ENCODE measurements at regions not wholly inside any gene's neighbourhood (a gene's known extent, or its start where the extent isn't known, plus 50 kb on each side); places are given as distances from the start of the nearest gene placed in this dataset.
"Not testable (repeated sequence)": the region's sequence is repeated elsewhere in the genome, so short reads cannot be mapped to it uniquely, and the experiment has no call there.

DNA sequence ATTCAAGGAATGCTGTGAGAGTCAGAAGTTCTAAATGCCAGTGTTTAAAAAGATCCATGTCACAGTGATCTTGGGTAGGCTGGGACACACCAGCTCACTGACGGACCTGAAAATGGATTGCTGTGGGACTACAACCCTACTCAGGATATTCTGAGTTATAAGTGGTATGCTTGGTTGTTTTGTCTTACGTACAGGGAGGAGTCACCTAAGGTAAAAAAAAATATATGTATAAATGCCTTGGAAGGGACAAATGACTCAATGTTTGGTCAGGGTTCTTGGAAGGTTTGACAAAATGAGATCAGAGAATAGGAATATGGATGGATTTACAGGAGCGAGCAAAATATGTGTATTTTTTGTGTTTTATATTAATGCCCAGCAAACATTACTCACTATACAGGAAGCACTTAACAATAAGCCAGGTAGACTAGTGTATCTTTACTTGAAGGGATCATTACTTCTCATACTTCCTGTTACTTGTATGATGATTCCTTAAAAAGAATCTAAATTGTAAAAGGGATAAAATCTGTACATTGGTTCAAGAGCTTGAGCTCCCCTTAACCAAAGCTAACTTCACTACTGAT, 767.3 kb downstream of the GBE1 start:
- CTCF ChIA-PET, result no interaction called here
- Mint-ChIP-seq H3K36me3 (ENCODE audit: low read depth) (no peaks in the 10 kb centered on the region), H3K27ac (no peak overlapping the region), H3K4me3 (no peak overlapping the region), H3K27me3 (no peaks in the 10 kb centered on the region), H3K4me1 (no peaks in the 10 kb centered on the region), H3K9me3 (peaks cover 7% of the 10 kb centered on the region)
- POLR2A ChIA-PET, result no interaction called here
- no peak for DNase-seq

DNA sequence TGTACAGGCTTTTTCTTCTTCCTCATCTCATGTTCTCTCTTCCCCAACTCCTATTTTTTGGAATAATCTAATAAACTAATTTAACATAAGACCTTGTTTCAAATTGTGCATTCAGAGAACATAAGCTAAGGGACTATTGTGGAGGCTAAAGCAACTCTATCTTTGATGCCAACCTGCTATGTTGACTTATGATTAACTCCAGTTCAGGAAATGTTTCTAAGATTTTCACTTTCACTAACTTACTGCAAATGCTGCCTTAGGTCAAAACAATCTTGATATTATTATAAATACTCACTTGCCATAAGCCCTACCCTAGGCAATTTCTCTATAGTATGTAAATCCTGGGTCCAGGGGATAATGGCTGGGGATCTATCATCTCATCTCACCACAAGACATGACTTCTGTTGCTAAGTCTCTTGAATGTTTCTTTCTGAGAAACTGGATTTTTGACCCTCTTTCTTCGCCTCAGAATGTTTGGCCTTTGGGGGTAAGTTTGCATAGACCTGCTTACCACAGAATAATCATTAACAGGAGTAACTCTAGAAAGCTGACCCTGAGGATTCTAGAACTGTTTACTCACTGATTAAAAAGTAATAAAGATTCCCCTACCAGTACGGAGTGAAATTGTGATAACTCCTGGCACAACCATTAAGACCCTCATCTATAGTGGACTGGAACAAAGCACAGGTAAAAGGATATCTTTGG, 768.1 kb downstream of the GBE1 start:
- no peaks in the 10 kb centered on the region for H3K4me1 Mint-ChIP-seq
- CTCF ChIA-PET, result no interaction called here
- no peaks in the 10 kb centered on the region for H3K27me3 Mint-ChIP-seq
- H3K9me3 Mint-ChIP-seq, result peaks cover 7% of the 10 kb centered on the region
- H3K27ac Mint-ChIP-seq, result no peak overlapping the region
- no peaks in the 10 kb centered on the region for H3K36me3 Mint-ChIP-seq (ENCODE audit: low read depth)
- H3K4me3 Mint-ChIP-seq, result no peak overlapping the region
- POLR2A ChIA-PET, result no interaction called here
- DNase-seq, result no peak

DNA sequence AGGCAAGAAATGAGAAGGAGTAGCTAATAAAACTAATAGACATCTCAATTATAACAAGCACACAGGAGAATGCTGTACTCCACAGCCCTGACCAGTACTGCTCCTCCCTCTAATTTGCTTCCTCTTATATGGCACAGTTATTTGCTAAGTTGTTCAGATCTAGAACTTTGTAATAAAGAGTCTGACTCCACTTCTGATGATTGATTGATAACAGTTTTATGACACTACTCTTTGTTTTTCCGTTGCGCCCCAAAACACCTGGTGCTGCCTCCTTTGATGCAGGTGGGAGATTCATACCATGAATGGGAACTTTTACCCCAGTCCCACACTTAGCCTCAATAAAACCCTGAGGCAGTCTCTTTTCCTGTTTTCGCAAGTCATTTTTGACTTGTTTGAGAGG, 777.7 kb downstream of the GBE1 start:
- no peak for DNase-seq
- CTCF ChIA-PET, result no interaction called here
- POLR2A ChIA-PET, result no interaction called here
- H3K27ac Mint-ChIP-seq, result no peak overlapping the region
- H3K9me3 Mint-ChIP-seq, result peaks cover 13% of the 10 kb centered on the region
- no peaks in the 10 kb centered on the region for H3K4me1 Mint-ChIP-seq
- no peak overlapping the region for H3K4me3 Mint-ChIP-seq
- H3K36me3 Mint-ChIP-seq (ENCODE audit: low read depth), result no peaks in the 10 kb centered on the region
- no peaks in the 10 kb centered on the region for H3K27me3 Mint-ChIP-seq

DNA sequence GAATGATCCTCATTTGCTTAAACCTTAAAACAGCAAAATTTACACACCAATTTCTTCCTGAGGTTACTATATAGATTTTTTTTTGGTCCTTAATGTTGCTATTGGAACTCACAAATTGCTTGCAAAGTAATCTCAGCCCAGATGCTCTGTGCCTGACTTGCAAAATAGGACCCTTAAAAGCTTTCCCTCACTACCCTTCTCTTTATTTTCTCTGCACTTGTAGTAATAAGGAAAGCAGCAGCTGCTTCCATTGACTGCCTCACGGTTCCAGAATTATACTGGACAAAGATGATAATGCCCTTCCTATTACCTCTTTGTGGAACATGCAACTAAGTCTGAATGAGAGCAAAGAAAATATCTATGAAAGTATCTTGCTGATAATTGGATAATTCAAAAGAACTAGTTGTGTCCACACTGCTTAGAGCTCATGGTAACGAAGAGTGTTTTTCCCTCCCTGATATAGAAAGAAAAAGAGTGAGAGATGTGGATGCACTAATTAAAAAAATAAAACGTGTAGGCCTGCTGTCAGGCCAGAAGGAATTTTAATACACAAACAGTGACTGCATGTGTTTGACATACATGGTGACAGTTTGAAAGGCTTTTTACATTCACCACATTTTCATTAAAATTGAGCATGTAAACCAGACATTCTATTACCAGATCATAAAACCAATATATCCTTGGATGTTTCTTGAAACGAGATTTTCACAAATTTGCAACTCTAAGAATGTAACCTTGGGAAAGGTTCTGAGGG, 783.1 kb downstream of the GBE1 start:
- Mint-ChIP-seq H3K9me3 (peaks cover 1% of the 10 kb centered on the region), H3K4me3 (no peak overlapping the region), H3K4me1 (no peaks in the 10 kb centered on the region), H3K27me3 (no peaks in the 10 kb centered on the region), H3K36me3 (ENCODE audit: low read depth) (no peaks in the 10 kb centered on the region), H3K27ac (no peak overlapping the region)
- ChIA-PET CTCF (no interaction called here), POLR2A (no interaction called here)
- no peak for DNase-seq

DNA sequence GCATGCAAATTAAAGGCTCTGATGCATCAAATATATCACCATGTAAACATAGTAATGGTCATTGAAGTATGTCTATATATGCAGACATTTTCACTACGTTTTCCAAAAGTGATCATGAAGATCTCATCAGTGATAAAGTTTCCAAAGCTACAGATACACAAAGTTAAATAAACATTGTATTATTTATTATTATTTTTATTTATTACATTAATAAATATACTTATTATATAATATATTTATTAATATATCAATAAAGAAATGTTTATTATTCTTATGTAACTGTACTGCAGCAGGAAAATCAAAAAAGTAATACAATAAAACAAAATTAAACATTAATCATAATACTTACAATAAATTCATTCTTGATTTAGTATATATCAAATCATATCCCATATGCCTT, 791.2 kb downstream of the GBE1 start:
- ChIA-PET POLR2A (no interaction called here), CTCF (no interaction called here)
- Mint-ChIP-seq H3K4me1 (no peaks in the 10 kb centered on the region), H3K36me3 (ENCODE audit: low read depth) (no peaks in the 10 kb centered on the region), H3K9me3 (peaks cover 4% of the 10 kb centered on the region), H3K27me3 (no peaks in the 10 kb centered on the region), H3K4me3 (no peak overlapping the region), H3K27ac (no peak overlapping the region)
- no peak for DNase-seq

DNA sequence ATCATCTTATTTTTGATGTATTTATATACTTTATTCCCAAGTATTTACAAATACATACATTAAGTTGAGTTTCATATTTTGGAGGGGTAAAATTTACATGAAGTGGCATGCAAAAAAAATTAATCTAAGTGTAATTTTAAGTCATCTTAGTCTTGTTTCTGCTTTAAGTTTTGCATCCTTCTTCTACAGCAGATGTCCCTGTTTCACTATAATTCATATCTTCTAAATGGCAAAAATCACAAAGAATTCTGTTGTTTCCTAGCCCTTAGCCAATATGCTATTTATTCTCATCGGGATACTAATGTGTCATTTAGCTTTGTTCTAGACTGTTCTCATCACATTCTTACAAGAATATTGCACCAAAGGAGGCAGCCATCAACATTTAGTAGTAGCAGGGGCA, 831.9 kb downstream of the GBE1 start:
- Mint-ChIP-seq H3K9me3 (peaks cover 18% of the 10 kb centered on the region), H3K27ac (no peak overlapping the region), H3K4me3 (no peak overlapping the region), H3K4me1 (no peaks in the 10 kb centered on the region), H3K36me3 (ENCODE audit: low read depth) (no peaks in the 10 kb centered on the region), H3K27me3 (no peaks in the 10 kb centered on the region)
- CTCF ChIA-PET, result no interaction called here
- POLR2A ChIA-PET, result no interaction called here
- no peak for DNase-seq

DNA sequence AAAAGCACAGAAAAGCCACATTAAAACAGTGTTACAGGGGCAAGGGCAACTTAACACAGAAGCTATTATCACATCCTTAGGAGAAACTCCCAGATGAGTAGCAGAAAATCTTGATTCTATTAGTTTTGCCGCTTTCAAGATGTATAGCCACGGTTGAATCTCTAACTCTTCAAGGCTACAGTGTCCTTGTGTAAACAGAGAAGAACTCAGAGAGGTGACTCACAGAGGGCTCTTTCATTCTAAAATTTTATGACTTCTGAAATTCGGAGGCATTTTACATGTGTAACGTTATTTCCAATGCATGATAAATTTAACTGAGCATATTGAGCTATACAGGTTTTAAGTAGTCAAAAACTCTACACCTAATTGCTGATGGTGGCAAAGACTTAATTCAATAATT, 846.6 kb downstream of the GBE1 start:
- POLR2A ChIA-PET, result no interaction called here
- CTCF ChIA-PET, result no interaction called here
- DNase-seq, result no peak

DNA sequence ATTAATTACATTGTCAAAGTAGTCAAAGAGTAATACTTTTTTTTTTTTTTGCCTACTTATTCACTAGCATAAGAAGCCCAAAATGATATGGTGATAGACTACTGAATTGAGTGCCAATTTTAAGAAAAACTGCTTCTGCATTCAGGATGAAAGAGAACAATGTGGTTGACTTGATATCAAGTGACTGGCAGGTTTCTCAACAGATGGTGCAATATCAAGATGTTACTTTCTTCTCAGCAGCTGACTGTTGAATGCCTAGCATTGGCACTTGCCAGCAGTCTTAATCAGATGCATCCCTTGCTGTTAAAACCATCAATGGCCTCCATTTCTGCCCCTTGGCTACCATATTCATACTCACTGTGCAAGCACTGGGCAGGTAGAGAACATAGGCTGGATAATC, 863.2 kb downstream of the GBE1 start:
- no peak overlapping the region for H3K27ac Mint-ChIP-seq
- POLR2A ChIA-PET, result no interaction called here
- CTCF ChIA-PET, result no interaction called here
- no peaks in the 10 kb centered on the region for H3K27me3 Mint-ChIP-seq
- no peak overlapping the region for H3K4me3 Mint-ChIP-seq
- no peaks in the 10 kb centered on the region for H3K36me3 Mint-ChIP-seq (ENCODE audit: low read depth)
- no peak for DNase-seq
- H3K9me3 Mint-ChIP-seq, result peaks cover 14% of the 10 kb centered on the region
- no peaks in the 10 kb centered on the region for H3K4me1 Mint-ChIP-seq

More for the DNA sequence above, 846.6 kb downstream of the GBE1 start:
- Mint-ChIP-seq H3K27me3 (no peaks in the 10 kb centered on the region), H3K9me3 (peaks cover 5% of the 10 kb centered on the region), H3K4me1 (no peaks in the 10 kb centered on the region), H3K4me3 (no peak overlapping the region), H3K36me3 (ENCODE audit: low read depth) (no peaks in the 10 kb centered on the region), H3K27ac (no peak overlapping the region)

DNA sequence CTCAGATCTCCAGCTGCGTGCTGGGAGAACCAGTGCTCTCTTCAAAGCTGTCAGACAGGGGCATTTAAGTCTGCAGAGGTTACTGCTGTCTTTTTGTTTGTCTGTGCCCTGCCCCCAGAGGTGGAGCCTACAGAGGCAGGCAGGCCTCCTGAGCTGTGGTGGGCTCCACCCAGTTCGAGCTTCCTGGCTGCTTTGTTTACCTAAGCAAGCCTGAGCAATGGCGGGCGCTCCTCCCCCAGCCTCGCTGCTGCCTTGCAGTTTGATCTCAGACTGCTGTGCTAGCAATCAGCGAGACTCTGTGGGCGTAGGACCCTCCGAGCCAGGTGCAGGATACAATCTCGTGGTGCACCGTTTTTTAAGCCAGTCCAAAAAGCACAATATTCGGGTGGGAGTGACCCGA, 864.4 kb downstream of the GBE1 start:
- DNase-seq; POLR2A ChIA-PET; H3K27me3 Mint-ChIP-seq; H3K4me3 Mint-ChIP-seq; CTCF ChIA-PET; H3K4me1 Mint-ChIP-seq; H3K27ac Mint-ChIP-seq; H3K36me3 Mint-ChIP-seq (ENCODE audit: low read depth): not testable (repeated sequence)
- peaks cover 14% of the 10 kb centered on the region for H3K9me3 Mint-ChIP-seq

DNA sequence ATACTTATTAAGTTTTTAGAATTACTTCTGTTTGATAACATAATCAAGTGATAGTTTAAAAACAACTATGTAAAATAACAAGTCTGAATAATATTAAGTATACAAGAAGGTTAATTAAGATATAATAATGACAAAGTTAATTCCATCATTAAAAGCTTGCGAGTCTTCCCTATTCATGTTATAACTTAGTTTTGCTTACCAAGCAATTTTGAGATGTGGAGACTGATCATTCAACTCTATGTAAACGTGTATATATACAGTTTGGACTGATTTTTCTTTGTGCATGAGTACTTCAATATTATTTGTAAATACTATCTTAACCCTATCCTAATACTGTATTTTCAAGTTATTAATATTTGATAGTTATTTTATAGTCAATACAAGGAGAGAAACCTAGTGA, 870.9 kb downstream of the GBE1 start:
- Mint-ChIP-seq H3K4me3 (no peak overlapping the region), H3K9me3 (peaks cover 15% of the 10 kb centered on the region), H3K27ac (no peak overlapping the region), H3K27me3 (no peaks in the 10 kb centered on the region), H3K36me3 (ENCODE audit: low read depth) (no peaks in the 10 kb centered on the region), H3K4me1 (no peaks in the 10 kb centered on the region)
- DNase-seq, result no peak
- ChIA-PET POLR2A (no interaction called here), CTCF (no interaction called here)

DNA sequence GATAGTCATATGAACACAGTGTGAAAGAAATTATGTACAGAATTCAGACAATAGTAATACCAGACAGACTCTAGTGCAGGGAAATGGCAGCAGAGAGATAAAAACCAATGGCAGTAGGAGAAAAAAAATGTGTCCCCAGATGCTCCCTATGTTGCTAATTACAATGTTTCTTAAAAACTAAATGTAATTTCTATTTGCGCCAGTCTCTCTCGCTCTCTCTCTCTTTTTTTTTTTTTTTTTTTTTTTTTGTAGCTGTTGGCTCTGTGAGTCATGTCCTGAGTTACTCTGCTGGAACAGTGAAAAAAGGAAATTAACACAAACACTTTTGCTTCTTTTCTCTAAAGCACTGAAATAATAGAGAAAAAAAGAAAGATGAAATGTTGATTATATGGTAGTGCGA, 871.9 kb downstream of the GBE1 start:
- H3K9me3 Mint-ChIP-seq, result peaks cover 16% of the 10 kb centered on the region
- ChIA-PET CTCF (no interaction called here), POLR2A (no interaction called here)

DNA sequence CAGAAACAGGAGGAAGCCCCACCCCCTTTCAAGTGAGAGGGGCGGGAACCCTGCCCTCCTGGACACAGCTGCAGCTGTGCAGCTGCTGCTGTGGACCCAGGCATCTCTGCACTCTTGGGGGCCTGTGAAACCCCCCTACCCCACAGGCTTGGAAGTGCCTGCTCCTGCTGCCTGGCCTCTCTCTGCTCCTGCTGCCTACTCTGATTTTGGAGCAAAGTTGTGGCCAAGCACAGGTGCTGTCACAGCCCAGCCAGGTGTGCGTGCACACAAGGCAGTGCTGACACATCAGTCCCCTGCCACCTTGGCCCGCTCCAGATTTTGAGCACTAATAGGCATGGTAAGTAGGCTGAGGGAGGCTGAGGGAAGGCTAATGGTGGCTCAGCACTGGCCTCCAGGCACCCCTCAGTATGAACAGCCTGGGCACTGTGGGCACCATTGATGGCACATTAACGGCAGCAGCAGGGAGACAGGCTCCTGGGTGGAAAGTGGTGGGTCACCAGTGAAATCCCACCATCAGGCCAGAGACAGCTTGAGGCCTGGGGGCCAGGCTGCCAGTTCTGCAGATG, 890.9 kb downstream of the GBE1 start:
- CTCF ChIA-PET, result no interaction called here

More for the DNA sequence above, 871.9 kb downstream of the GBE1 start:
- peak overlapping the region; percentile 31 for H3K27ac Mint-ChIP-seq
- DNase-seq, result no peak
- H3K4me1 Mint-ChIP-seq, result no peaks in the 10 kb centered on the region
- no peak overlapping the region for H3K4me3 Mint-ChIP-seq
- H3K36me3 Mint-ChIP-seq (ENCODE audit: low read depth), result no peaks in the 10 kb centered on the region
- no peaks in the 10 kb centered on the region for H3K27me3 Mint-ChIP-seq

DNA sequence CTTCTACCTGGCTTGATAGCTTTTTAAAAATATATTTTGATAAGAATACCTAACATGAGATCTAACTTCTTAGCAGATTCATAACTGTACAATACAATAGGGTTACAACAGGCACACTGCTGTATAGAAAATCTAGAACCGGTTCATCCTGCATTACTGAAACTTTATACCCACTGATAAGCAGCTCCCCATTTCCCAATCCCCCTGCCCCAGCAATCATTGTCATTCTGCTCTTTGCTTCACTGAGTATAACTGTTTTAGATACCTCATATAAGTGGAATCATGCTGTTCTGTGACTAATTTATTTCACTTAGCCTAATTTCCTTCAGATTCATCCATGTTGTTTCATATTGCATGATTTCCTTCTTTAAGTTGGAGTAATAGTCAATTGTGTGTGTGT, 906.0 kb downstream of the GBE1 start:
- no peak for DNase-seq
- H3K27me3 Mint-ChIP-seq, result no peaks in the 10 kb centered on the region
- POLR2A ChIA-PET, result no interaction called here
- H3K4me3 Mint-ChIP-seq, result no peak overlapping the region
- CTCF ChIA-PET, result no interaction called here
- no peak overlapping the region for H3K27ac Mint-ChIP-seq
- peaks cover 10% of the 10 kb centered on the region for H3K9me3 Mint-ChIP-seq
- H3K4me1 Mint-ChIP-seq, result no peaks in the 10 kb centered on the region
- no peaks in the 10 kb centered on the region for H3K36me3 Mint-ChIP-seq (ENCODE audit: low read depth)

More for the DNA sequence above, 890.9 kb downstream of the GBE1 start:
- POLR2A ChIA-PET, result no interaction called here
- Mint-ChIP-seq H3K27me3 (no peaks in the 10 kb centered on the region), H3K4me3 (no peak overlapping the region), H3K36me3 (ENCODE audit: low read depth) (no peaks in the 10 kb centered on the region), H3K4me1 (no peaks in the 10 kb centered on the region), H3K9me3 (peaks cover 16% of the 10 kb centered on the region), H3K27ac (no peak overlapping the region)
- DNase-seq, result no peak

All from activated CD4-positive, alpha-beta T cell treated with anti-CD3 and anti-CD28 coated beads, Interleukin-2, amount 10 ng/mL, durations not matched to agents 7 days and 5 days (primary cell).